GM12892 (cell line): ENCODE measurements at regions not wholly inside any gene's neighbourhood (a gene's known extent, or its start where the extent isn't known, plus 50 kb on each side); places are given as distances from the start of the nearest gene placed in this dataset.

ENCODE experiments used
- POLR2AphosphoS5 ChIP-seq: IDR thresholded peaks from 2 replicates; pipeline ENCODE4 v1.6.1; 2011; ENCODE audit warnings: low read depth, low read length, control low read depth
- TAF1 ChIP-seq: IDR thresholded peaks from 2 replicates; pipeline ENCODE4 v1.6.1; 2011; ENCODE audit warnings: low read depth, mild to moderate bottlenecking, control low read depth, low read length, borderline replicate concordance

GRCh38 chr13:78785764-78786163 is 126.8 kb upstream of the OBI1 start:
- TF ChIP-seq TAF1 = no peak
- TF ChIP-seq POLR2AphosphoS5 = no peak
